HG02970 (cell line): ENCODE measurements at regions not wholly inside any gene's neighbourhood (a gene's known extent, or its start where the extent isn't known, plus 50 kb on each side); places are given as distances from the start of the nearest gene placed in this dataset.
"Not testable (repeated sequence)": the region's sequence is repeated elsewhere in the genome, so short reads cannot be mapped to it uniquely, and the experiment has no call there.

Experiments used
- ATAC-seq: cut with Tn5 transposase; IDR thresholded peaks from one replicate; pipeline ENCODE4 v1.9.1; 2021; ENCODE audit warnings: mild to moderate bottlenecking, moderate library complexity, moderate number of reproducible peaks; ENCODE audit not compliant: unreplicated experiment, low FRiP score

- no peak for ATAC-seq
These were observed 523.2 kb upstream of the ZNF717 start for GRCh38 chr3:76308541-76308940.

GRCh38 chr3:76310089-76310488 is 524.7 kb upstream of the ZNF717 start:
- no peak for ATAC-seq

- ATAC-seq, result no peak
These were observed 525.3 kb upstream of the ZNF717 start for GRCh38 chr3:76310667-76311066.

GRCh38 chr3:76311941-76312340 is 526.6 kb upstream of the ZNF717 start:
- no peak for ATAC-seq

GRCh38 chr3:76315906-76316305 is 530.6 kb upstream of the ZNF717 start:
- ATAC-seq, result not testable (repeated sequence)

- ATAC-seq, result no peak
These were observed 536.3 kb upstream of the ZNF717 start for GRCh38 chr3:76321614-76322013.

GRCh38 chr3:76324101-76324500 is 538.8 kb upstream of the ZNF717 start:
- ATAC-seq, result no peak

GRCh38 chr3:76345878-76346277 is 560.5 kb upstream of the ZNF717 start:
- ATAC-seq, result no peak

- ATAC-seq, result no peak
These were observed 561.3 kb upstream of the ZNF717 start for GRCh38 chr3:76346690-76347089.

- ATAC-seq, result no peak
These were observed 564.5 kb upstream of the ZNF717 start for GRCh38 chr3:76349715-76350480.

GRCh38 chr3:76352051-76352450 is 566.7 kb upstream of the ZNF717 start:
- ATAC-seq, result no peak

- ATAC-seq, result no peak
These were observed 567.3 kb upstream of the ZNF717 start for GRCh38 chr3:76352511-76353284.

- no peak for ATAC-seq
These were observed 568.3 kb upstream of the ZNF717 start for GRCh38 chr3:76353683-76354082.

- no peak for ATAC-seq
These were observed 575.7 kb upstream of the ZNF717 start for GRCh38 chr3:76361010-76361409.

GRCh38 chr3:76362643-76363042 is 577.3 kb upstream of the ZNF717 start:
- ATAC-seq, result no peak

- ATAC-seq, result no peak
These were observed 579.9 kb upstream of the ZNF717 start for GRCh38 chr3:76365275-76365674.

- no peak for ATAC-seq
These were observed 581.9 kb upstream of the ZNF717 start for GRCh38 chr3:76367281-76367680.

- ATAC-seq, result no peak
These were observed 583.8 kb upstream of the ZNF717 start for GRCh38 chr3:76369170-76369569.

GRCh38 chr3:76370749-76371520 is 585.6 kb upstream of the ZNF717 start:
- ATAC-seq, result no peak

- ATAC-seq, result no peak
These were observed 587.1 kb upstream of the ZNF717 start for GRCh38 chr3:76372497-76372896.

GRCh38 chr3:76377074-76377473 is 591.7 kb upstream of the ZNF717 start:
- no peak for ATAC-seq
